Left ventricle myocardium inferior (tissue), 1 donor: ENCODE measurements at regions not wholly inside any gene's neighbourhood (a gene's known extent, or its start where the extent isn't known, plus 50 kb on each side); places are given as distances from the start of the nearest gene placed in this dataset.

Source experiments
- DNase-seq: peaks from one replicate; pipeline ENCODE4 v3.0.0-alpha.2; 2020
- H3K27ac ChIP-seq: fragments of 200-600 bp; replicated peaks from 2 replicates; pipeline ENCODE4 v1.8.0; 2021
- H3K27me3 ChIP-seq: fragments of 200-600 bp; 2 replicates; pipeline ENCODE4 v1.8.0; 2021; ENCODE audit warnings: low read depth
- H3K36me3 ChIP-seq: fragments of 200-600 bp; 2 replicates; pipeline ENCODE4 v1.8.0; 2021
- H3K4me1 ChIP-seq: fragments of 200-600 bp; 2 replicates; pipeline ENCODE4 v1.8.0; 2021
- H3K4me3 ChIP-seq: fragments of 200-600 bp; 2 replicates; pipeline ENCODE4 v1.8.0; 2021; ENCODE audit warnings: mild to moderate bottlenecking, moderate library complexity
- H3K9me3 ChIP-seq: fragments of 200-600 bp; replicated peaks from 2 replicates; pipeline ENCODE4 v1.8.0; 2021
- CTCF ChIP-seq: fragments of 200-600 bp; IDR thresholded peaks from 2 replicates; pipeline ENCODE4 v1.8.0; 2021; ENCODE audit warnings: antibody characterized with exemption, mild to moderate bottlenecking, borderline replicate concordance
- intact Hi-C: fragments of 100-400 bp; cut with micrococcal nuclease; formaldehyde crosslinking; loops from one replicate; pipeline ENCODE4 v1.11.0; 2022
- donor health status: DM: no; HTN: yes; CAD: no; lungs with severe emphysema.

GRCh38 chr5:161157925-161158324 lies 305.9 kb upstream of the ATP10B start:
- Histone ChIP-seq H3K27me3 (no peaks in the 10 kb centered on the region), H3K9me3 (peaks cover 6% of the 10 kb centered on the region), H3K36me3 (no peaks in the 10 kb centered on the region), H3K4me1 (no peaks in the 10 kb centered on the region), H3K4me3 (no peak overlapping the region), H3K27ac (no peak overlapping the region)
- no peak for TF ChIP-seq CTCF
- intact Hi-C loops, result no loop called here
- DNase-seq, result no peak

DNA sequence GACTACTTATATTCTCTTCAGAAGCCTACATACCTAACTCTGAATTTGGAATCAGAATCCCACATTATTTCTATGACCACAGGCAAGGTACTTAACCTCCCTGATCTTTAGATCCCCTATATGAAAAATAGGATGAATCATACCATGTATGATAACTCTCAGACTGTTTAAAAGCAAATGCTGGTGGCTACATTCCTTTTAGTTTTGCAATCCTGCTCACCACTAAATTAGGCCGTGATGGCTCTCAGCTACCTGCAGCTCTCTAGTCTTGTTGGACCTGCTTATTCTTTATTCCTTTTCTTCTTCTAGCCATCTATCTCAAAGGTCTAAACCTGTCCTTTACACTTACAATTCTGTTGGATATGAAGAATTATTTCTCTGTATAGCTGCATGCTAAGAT lies 303.4 kb upstream of the ATP10B start:
- no peaks in the 10 kb centered on the region for H3K36me3 ChIP-seq
- no peak overlapping the region for H3K27ac ChIP-seq
- DNase-seq, result no peak
- peaks cover 6% of the 10 kb centered on the region for H3K9me3 ChIP-seq
- H3K4me1 ChIP-seq, result no peaks in the 10 kb centered on the region
- intact Hi-C loops, result no loop called here
- no peak for TF ChIP-seq CTCF
- no peak overlapping the region for H3K4me3 ChIP-seq
- H3K27me3 ChIP-seq, result no peaks in the 10 kb centered on the region

- Histone ChIP-seq H3K27ac (no peak overlapping the region), H3K9me3 (peaks cover 6% of the 10 kb centered on the region), H3K4me3 (no peak overlapping the region), H3K4me1 (no peaks in the 10 kb centered on the region), H3K36me3 (no peaks in the 10 kb centered on the region), H3K27me3 (no peaks in the 10 kb centered on the region)
- DNase-seq, result no peak
- intact Hi-C loops, result no loop called here
- no peak for TF ChIP-seq CTCF
These were observed 300.5 kb upstream of the ATP10B start for GRCh38 chr5:161152415-161152940.

- Histone ChIP-seq H3K4me1 (no peaks in the 10 kb centered on the region), H3K27me3 (no peaks in the 10 kb centered on the region), H3K9me3 (peaks cover 17% of the 10 kb centered on the region), H3K36me3 (no peaks in the 10 kb centered on the region), H3K27ac (no peak overlapping the region), H3K4me3 (no peak overlapping the region)
- intact Hi-C loops, result no loop called here
- no peak for DNase-seq
- TF ChIP-seq CTCF, result no peak
These were observed 298.5 kb upstream of the ATP10B start for GRCh38 chr5:161150441-161150988.

- intact Hi-C loops, result no loop called here
These were observed 297.1 kb upstream of the ATP10B start for GRCh38 chr5:161149078-161149477.

More at GRCh38 chr5:161149078-161149477, 297.1 kb upstream of the ATP10B start:
- Histone ChIP-seq H3K4me1 (no peaks in the 10 kb centered on the region), H3K36me3 (no peaks in the 10 kb centered on the region), H3K4me3 (no peak overlapping the region), H3K27ac (no peak overlapping the region), H3K27me3 (no peaks in the 10 kb centered on the region), H3K9me3 (peaks cover 31% of the 10 kb centered on the region)
- TF ChIP-seq CTCF, result no peak
- no peak for DNase-seq
